Motor neuron (in vitro differentiated cells): ENCODE measurements at regions not wholly inside any gene's neighbourhood (a gene's known extent, or its start where the extent isn't known, plus 50 kb on each side); places are given as distances from the start of the nearest gene placed in this dataset.

Source experiments
- ATAC-seq, 8 experiments: fragments of 200-7000 bp; cut with Tn5 transposase; replicated peaks in 6 of 8; 2 replicates each; pipeline ENCODE4 v1.8.0; 2021; ENCODE audit warnings: mild to moderate bottlenecking in 8 of 8, moderate library complexity in 8 of 8
- H3K27ac ChIP-seq, 2 donors: fragments of 250-450 bp; sonication (Bioruptor Pico); 2 replicates each; pipeline ENCODE4 v1.9.0; 2021; ENCODE audit warnings: antibody characterized with exemption in 2 of 2, mild to moderate bottlenecking in 2 of 2, moderate library complexity in 1 of 2
- H3K4me1 ChIP-seq, 2 donors: fragments of 250-450 bp; sonication (Bioruptor Pico); replicated peaks in 1 of 2; 2 replicates each; pipeline ENCODE4 v1.6.1; 2021; ENCODE audit warnings: antibody characterized with exemption in 2 of 2, mild to moderate bottlenecking in 2 of 2, moderate library complexity in 1 of 2
- H3K4me3 ChIP-seq, 5 donors: fragments of 250-450 bp; sonication (Bioruptor Pico); 2 replicates each; pipeline ENCODE4 v1.9.0; 2021; ENCODE audit warnings: antibody characterized with exemption in 5 of 5, mild to moderate bottlenecking in 5 of 5, moderate library complexity in 4 of 5
- WGBS, 10 experiments: fragments of 450-650 bp; shearing (Covaris generic); methylation state at CpG; one replicate each; pipeline ENCODE4 v1.0.0; 2022; 5-methylcytosine and 5-hydroxymethylcytosine counted together
- in situ Hi-C, 9 experiments: fragments of 400-800 bp; cut with MboI; loops; one replicate each; pipeline ENCODE4 v1.15.0; 2021; ENCODE audit warnings: low sequenced_read_pairs in 9 of 9, low pct_unique_long_range_greater_than_20kb in 2 of 9; ENCODE audit not compliant: unreplicated experiment in 9 of 9

- in situ Hi-C loops = no loop called here
- no peaks in the 10 kb centered on the region for H3K4me1 ChIP-seq
- H3K27ac ChIP-seq = no peak overlapping the region
- WGBS, 10 experiments = 0 to 100% (median 63%) methylated on average over 1 to 6 of the region's 6 CpGs; no CpG with 5 or more reads in 1 of the 10 experiments
- no peak overlapping the region for H3K4me3 ChIP-seq
- ATAC-seq = no peak
Observed at GRCh38 chr5:164824671-164825070, 1319.3 kb downstream of the MAT2B start.

GRCh38 chr5:164832516-164832915 lies 1327.1 kb downstream of the MAT2B start:
- H3K27ac ChIP-seq = no peak overlapping the region
- no peak for ATAC-seq
- no peak overlapping the region for H3K4me3 ChIP-seq
- in situ Hi-C loops = no loop called here
- WGBS, 10 experiments = 26 to 100% (median 86%) methylated on average over 2 to 6 of the region's 6 CpGs; no CpG with 5 or more reads in 1 of the 10 experiments
- H3K4me1 ChIP-seq = no peaks in the 10 kb centered on the region

DNA sequence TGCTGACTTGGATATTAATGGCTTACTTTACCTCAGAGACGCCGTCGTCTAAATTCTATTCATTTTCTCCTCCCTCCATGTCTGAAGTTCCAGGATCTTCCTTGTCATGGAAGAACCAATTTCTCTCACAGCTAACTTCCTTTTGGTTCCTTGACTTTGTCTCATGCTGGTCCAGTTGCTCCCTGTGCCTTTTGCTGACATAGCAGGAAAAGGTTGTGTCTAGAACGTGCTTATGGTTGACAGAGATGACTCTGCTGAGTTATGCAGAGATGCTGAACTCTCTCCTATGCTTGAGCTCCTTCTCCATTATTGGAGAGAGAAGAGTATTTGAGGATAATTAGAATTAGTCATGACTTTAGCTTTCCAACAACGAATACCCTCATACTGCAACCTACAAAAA lies 1338.9 kb downstream of the MAT2B start:
- H3K4me3 ChIP-seq = no peak overlapping the region
- H3K27ac ChIP-seq = no peak overlapping the region
- H3K4me1 ChIP-seq = no peaks in the 10 kb centered on the region
- 4 to 95% (median 55%) methylated on average over 1 to 5 of the region's 5 CpGs; no CpG with 5 or more reads in 2 of the 10 experiments for WGBS, 10 experiments
- no peak for ATAC-seq
- in situ Hi-C loops = no loop called here

GRCh38 chr5:164860896-164861295 lies 1355.5 kb downstream of the MAT2B start:
- no peak for ATAC-seq
- H3K4me1 ChIP-seq = no peaks in the 10 kb centered on the region
- no peak overlapping the region for H3K27ac ChIP-seq
- 11 to 100% (median 79%) methylated on average over 2 of the region's 2 CpGs; no CpG with 5 or more reads in 5 of the 10 experiments for WGBS, 10 experiments
- no peak overlapping the region for H3K4me3 ChIP-seq
- in situ Hi-C loops = no loop called here

- 0 to 100% (median 33%) methylated on average over 1 of the region's 1 CpG; no CpG with 5 or more reads in 1 of the 10 experiments for WGBS, 10 experiments
- ATAC-seq = no peak
- Histone ChIP-seq H3K4me3 (no peak overlapping the region), H3K4me1 (no peaks in the 10 kb centered on the region), H3K27ac (no peak overlapping the region)
- in situ Hi-C loops = no loop called here
Observed at GRCh38 chr5:164861610-164862009, 1356.2 kb downstream of the MAT2B start.

DNA sequence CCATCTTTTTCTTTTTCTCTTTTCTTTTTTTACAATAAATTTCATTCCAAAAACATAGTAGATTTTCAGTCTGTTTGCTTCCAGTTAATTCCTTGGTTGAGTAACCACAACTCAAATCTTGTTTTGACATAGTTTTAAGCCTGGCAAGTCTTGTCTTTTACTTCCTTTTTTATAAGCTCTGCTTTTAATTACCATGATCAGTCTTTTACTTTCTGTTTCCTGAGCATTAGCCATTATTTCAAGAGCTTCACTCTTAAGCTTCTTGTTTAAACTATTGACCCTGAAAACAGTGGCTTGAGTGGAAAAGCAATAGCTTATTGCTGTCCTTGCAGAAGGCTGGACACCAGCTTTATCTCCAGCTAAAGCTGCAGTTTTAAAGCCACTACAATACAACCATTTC lies 1363.3 kb downstream of the MAT2B start:
- no peak for ATAC-seq
- in situ Hi-C loops = no loop called here
- no peak overlapping the region for H3K27ac ChIP-seq
- H3K4me1 ChIP-seq = peaks cover 0 to 3% of the 10 kb centered on the region in 2 donors
- H3K4me3 ChIP-seq = no peak overlapping the region

DNA sequence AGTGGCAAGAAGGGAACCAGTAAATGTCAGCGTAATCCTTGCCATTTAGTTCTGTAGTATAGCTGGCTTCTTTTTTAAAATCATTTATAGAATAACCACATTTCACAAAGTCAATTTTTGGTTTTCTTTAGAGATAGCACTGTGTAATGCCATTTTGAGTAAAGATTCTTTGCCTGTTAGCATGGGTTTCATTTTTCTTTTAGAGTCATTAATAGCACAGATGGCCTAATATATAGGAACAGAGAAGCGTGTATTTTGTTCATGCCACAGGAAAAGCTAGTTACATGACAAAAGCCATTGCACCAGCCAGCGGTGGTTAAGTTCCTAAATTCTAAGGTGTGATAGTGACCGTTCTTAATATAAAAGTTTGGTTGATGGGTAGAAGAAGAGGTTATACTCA lies 1363.9 kb downstream of the MAT2B start:
- ATAC-seq = no peak
- WGBS, 10 experiments = 17 to 100% (median 83%) methylated on average over 1 to 4 of the region's 4 CpGs

GRCh38 chr5:164876793-164877192 lies 1371.4 kb downstream of the MAT2B start:
- H3K4me3 ChIP-seq = no peak overlapping the region
- no peak for ATAC-seq
- no peaks in the 10 kb centered on the region for H3K4me1 ChIP-seq
- 0 to 100% (median 50%) methylated on average over 1 of the region's 1 CpG; no CpG with 5 or more reads in 4 of the 10 experiments for WGBS, 10 experiments
- in situ Hi-C loops = no loop called here
- H3K27ac ChIP-seq = no peak overlapping the region

More for the DNA sequence above, 1363.9 kb downstream of the MAT2B start:
- H3K4me1 ChIP-seq = peaks cover 0 to 3% of the 10 kb centered on the region in 2 donors
- H3K27ac ChIP-seq = no peak overlapping the region
- no peak overlapping the region for H3K4me3 ChIP-seq
- in situ Hi-C loops = no loop called here

DNA sequence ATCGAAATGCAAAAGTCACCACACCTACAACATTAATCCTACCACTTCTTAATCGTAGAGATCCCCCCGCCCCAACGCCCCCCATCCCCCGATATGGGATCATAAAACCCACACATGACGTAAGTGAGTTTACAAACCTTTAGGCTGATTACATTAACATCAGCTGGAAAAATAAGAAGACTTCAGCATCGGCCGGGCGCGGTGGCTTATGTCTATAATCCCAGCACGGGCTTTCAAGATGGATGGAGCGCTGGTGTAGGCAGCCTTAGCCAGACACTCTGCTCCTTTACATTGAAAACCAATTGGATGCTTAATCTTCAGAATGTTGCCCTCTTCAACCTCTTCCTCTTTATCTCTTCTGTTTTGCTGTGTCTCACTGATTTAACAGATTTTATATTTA lies 1376.0 kb downstream of the MAT2B start:
- no peak for ATAC-seq
- 41 to 100% (median 94%) methylated on average over 1 to 10 of the region's 12 CpGs; no CpG with 5 or more reads in 2 of the 10 experiments for WGBS, 10 experiments
- no peak overlapping the region for H3K27ac ChIP-seq
- no peak overlapping the region for H3K4me3 ChIP-seq
- in situ Hi-C loops = no loop called here
- no peaks in the 10 kb centered on the region for H3K4me1 ChIP-seq

DNA sequence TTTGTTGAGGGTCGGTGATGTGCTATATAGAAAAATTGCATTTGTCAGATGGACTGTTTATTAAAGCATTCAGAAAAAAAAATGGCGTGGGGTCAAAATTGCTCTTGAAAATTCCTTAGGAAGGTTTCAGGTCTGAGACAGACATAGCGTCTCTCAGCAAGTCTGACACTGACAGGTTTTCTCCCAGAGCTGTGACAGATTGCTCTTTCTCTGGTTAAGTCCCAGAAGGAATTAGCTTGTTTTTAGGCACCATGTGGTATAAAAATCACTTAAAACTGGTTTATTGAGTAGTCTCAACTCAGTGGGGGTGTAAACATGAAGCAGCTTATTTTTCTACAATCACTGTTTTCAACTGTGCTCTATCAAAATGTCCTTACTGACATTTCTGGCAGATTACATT lies 1379.8 kb downstream of the MAT2B start:
- in situ Hi-C loops = no loop called here
- Histone ChIP-seq H3K27ac (no peak overlapping the region), H3K4me3 (no peak overlapping the region), H3K4me1 (no peaks in the 10 kb centered on the region)
- WGBS, 10 experiments = 8 to 95% (median 54%) methylated on average over 2 to 3 of the region's 3 CpGs; no CpG with 5 or more reads in 2 of the 10 experiments
- no peak for ATAC-seq

DNA sequence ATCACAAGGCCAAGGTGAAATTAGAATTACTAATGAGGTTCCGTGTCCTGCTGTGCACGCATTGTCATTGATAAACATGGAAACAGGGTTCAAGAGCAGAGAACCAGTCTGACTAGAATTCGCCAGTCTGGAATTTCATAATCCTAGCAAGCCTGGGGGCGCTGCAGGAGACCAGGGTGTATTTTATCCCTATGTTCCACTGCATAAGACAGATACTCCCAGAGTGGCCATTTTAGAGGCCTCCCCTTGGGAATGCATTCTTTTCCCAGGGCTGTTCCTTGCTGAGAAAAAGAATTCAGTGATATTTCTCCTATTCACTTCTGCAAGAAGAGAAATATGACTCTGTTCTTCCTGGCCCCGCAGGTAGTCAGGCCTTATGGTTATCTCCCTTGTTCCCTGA lies 1387.7 kb downstream of the MAT2B start:
- WGBS, 10 experiments = 0 to 93% (median 83%) methylated on average over 1 to 5 of the region's 5 CpGs; no CpG with 5 or more reads in 1 of the 10 experiments
- in situ Hi-C loops = no loop called here
- no peak overlapping the region for H3K27ac ChIP-seq
- no peaks in the 10 kb centered on the region for H3K4me1 ChIP-seq
- no peak overlapping the region for H3K4me3 ChIP-seq
- ATAC-seq = no peak

- in situ Hi-C loops = no loop called here
- ATAC-seq = no peak
- Histone ChIP-seq H3K4me3 (no peak overlapping the region), H3K4me1 (no peaks in the 10 kb centered on the region), H3K27ac (no peak overlapping the region)
Observed at GRCh38 chr5:164898705-164899104, 1393.3 kb downstream of the MAT2B start.

DNA sequence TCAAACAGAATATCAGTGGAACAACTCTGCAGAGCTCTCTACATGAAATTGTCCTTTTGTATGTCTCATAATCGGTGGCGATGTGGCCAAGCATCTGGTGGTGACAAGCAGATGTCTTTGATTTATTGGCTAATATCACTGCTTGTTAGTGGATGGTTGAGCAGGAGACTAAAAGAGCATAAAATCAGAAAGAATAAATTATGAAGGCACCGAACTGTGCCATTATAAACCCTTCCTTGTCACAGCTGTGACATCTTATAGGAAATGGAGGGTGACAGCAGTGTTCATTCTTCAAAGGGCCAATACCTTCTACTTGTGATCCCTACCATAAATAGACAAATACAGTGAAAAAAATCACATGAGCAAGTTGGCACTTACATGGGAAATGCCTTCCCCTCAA lies 1404.3 kb downstream of the MAT2B start:
- 0 to 100% (median 51%) methylated on average over 1 to 3 of the region's 3 CpGs; no CpG with 5 or more reads in 1 of the 10 experiments for WGBS, 10 experiments
- ATAC-seq = peak in 4 of 8 experiments; percentile 22 to 96 (median 80)
- no peak overlapping the region for H3K27ac ChIP-seq
- H3K4me1 ChIP-seq = peaks cover 0 to 2% of the 10 kb centered on the region in 2 donors
- no peak overlapping the region for H3K4me3 ChIP-seq
- in situ Hi-C loops = no loop called here

GRCh38 chr5:164921722-164922121 lies 1416.3 kb downstream of the MAT2B start:
- H3K27ac ChIP-seq = no peak overlapping the region
- no peaks in the 10 kb centered on the region for H3K4me1 ChIP-seq
- in situ Hi-C loops = no loop called here
- H3K4me3 ChIP-seq = no peak overlapping the region
- ATAC-seq = no peak
